Kidney epithelial cell (primary cell): ENCODE measurements at regions not wholly inside any gene's neighbourhood (a gene's known extent, or its start where the extent isn't known, plus 50 kb on each side); places are given as distances from the start of the nearest gene placed in this dataset.

Experiments
- DNase-seq: peaks from one replicate; pipeline ENCODE4 v3.0.0-alpha.2; 2010; ENCODE audit warnings: low read depth
- H3K27me3 ChIP-seq: 2 replicates; pipeline ENCODE4 v1.6.0; 2011; ENCODE audit warnings: low read length; ENCODE audit not compliant: control insufficient read depth, insufficient read depth
- H3K36me3 ChIP-seq: 2 replicates; pipeline ENCODE4 v1.5.1; 2011; ENCODE audit warnings: low read length; ENCODE audit not compliant: control insufficient read depth, insufficient read depth
- H3K4me3 ChIP-seq: 2 replicates; pipeline ENCODE4 v1.5.1; 2011; ENCODE audit warnings: low read depth, mild to moderate bottlenecking, control low read depth, low read length
- CTCF ChIP-seq: IDR thresholded peaks from 2 replicates; pipeline ENCODE4 v1.5.1; 2011; ENCODE audit warnings: mild to moderate bottlenecking, moderate library complexity, low read length, control low read depth, inconsistent platforms; ENCODE audit not compliant: insufficient read depth, poor library complexity, severe bottlenecking

DNA sequence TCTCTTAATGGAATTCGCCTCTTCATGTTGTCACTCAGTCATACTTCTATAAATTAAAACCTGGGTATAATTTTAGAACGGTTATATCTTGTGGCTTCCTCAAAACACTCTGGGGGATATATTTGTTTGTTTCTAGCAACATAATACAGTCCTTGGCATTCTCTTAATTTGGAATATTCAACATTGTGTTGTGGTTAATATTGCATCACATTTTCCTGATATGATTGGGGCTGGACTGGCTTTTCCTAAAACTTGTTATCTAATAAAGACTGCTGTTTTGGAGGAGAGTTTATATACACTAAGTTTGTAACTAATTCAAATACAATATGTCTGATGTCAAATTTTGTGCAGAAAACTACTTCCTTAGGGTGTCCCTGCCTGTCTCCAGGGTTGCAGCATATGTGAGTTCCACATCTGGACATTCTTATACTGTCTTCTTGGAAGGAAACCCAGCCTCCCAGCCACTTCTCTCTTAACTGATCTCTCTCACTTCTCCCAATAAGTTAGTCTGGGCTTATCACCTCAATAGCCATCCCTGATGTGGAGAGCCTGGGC, 892.6 kb downstream of the MRPL39 start:
- Histone ChIP-seq H3K4me3 (no peak overlapping the region), H3K36me3 (no peaks in the 10 kb centered on the region), H3K27me3 (no peaks in the 10 kb centered on the region)
- no peak for DNase-seq
- TF ChIP-seq CTCF = no peak

DNA sequence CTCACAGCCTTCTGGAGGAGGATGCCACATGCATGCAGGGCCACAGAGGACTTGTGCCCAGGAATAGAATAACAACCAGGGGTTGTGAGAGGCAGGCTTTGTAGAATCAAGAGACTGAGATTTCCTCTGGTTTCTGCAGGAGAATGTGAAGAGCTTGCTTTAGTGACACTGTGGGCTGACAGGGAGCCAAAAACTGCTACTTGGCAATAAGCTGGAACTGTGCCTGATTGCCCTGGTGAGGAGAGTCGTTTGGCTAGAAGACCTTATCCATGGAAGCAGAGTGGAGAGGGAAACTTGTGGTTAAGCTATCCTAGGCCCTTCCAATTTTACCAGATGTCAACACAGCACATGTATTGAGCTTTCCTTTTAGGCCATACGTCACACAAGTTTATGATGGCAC, 902.1 kb downstream of the MRPL39 start:
- TF ChIP-seq CTCF = no peak
- no peak overlapping the region for H3K4me3 ChIP-seq
- H3K36me3 ChIP-seq = no peaks in the 10 kb centered on the region
- no peaks in the 10 kb centered on the region for H3K27me3 ChIP-seq
- no peak for DNase-seq

DNA sequence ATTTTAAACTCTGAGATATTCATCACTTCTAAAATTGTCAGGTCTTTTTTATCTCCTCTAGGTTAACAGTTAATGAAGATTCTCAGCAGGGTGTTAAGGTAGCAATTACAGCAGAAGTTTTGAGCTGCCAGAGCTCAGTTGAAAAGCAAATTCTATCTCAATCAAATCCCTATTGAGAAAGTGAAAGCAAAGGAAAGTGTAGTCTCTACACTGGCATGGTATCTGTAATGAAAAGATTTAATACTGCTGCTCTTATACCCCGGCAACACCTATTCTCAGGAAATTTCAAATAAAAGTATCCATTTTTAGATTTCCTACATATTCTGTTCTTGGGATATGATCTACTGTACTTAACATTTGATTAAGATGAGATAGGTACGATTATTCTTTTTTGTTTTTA, 913.5 kb downstream of the MRPL39 start:
- Histone ChIP-seq H3K4me3 (no peak overlapping the region), H3K27me3 (no peaks in the 10 kb centered on the region), H3K36me3 (no peaks in the 10 kb centered on the region)
- DNase-seq = no peak
- TF ChIP-seq CTCF = no peak

DNA sequence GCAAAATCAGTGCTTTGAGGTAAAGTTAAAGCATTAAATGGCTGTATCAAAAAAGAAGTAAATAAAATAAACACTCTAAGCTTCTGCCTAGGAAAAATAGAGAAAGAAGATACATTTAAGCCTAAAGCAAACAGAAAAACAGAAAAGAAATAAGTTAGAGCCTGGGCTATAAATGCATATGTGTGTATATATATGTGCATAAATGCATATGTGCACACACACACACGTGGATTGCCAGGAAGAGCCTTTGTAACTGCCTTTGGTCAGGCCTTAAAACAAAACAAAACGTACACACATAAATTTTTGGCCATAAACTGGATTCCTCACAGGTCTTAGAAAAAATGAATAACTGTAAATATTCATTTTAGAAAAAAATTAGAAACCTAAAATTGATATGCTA, 925.8 kb downstream of the MRPL39 start:
- TF ChIP-seq CTCF = no peak
- Histone ChIP-seq H3K4me3 (no peak overlapping the region), H3K27me3 (no peaks in the 10 kb centered on the region), H3K36me3 (no peaks in the 10 kb centered on the region)
- DNase-seq = no peak

- Histone ChIP-seq H3K36me3 (no peaks in the 10 kb centered on the region), H3K4me3 (no peak overlapping the region)
- no peak for TF ChIP-seq CTCF
These were observed 935.4 kb downstream of the MRPL39 start for GRCh38 chr21:24671901-24672300.

DNA sequence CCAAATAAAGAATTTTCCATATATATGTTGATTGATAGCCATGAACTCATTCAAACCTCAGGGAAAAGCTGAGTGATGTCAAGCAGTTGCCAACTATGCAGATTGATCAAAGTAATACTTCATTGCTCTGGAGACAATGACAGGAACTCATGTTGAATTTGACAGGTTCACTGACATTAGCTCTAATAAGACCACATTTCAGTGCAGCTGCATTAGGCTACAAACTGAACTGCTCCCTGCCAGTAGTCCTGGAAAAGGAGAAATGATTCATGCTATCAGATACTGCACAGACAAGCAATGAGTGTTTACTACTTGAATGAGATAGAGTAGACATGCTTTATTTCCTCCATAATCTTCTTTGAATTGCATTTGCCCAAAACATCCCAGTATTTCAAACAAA, 948.4 kb downstream of the MRPL39 start:
- Histone ChIP-seq H3K4me3 (no peak overlapping the region), H3K36me3 (no peaks in the 10 kb centered on the region), H3K27me3 (no peaks in the 10 kb centered on the region)
- TF ChIP-seq CTCF = no peak
- no peak for DNase-seq

More at GRCh38 chr21:24671901-24672300, 935.4 kb downstream of the MRPL39 start:
- no peaks in the 10 kb centered on the region for H3K27me3 ChIP-seq
- no peak for DNase-seq
